ENCODE measurements at regions not wholly inside any gene's neighbourhood (a gene's known extent, or its start where the extent isn't known, plus 50 kb on each side); places are given as distances from the start of the nearest gene placed in this dataset.

- Histone ChIP-seq H3K4me3 (no peak overlapping the region), H3K9me3 (ENCODE audit: low read depth) (no peaks in the 10 kb centered on the region), H3K27me3 (no peaks in the 10 kb centered on the region), H3K4me1 (ENCODE audit: low read depth) (peaks cover 8% of the 10 kb centered on the region), H3K27ac (no peak overlapping the region), H3K36me3 (no peaks in the 10 kb centered on the region)
- TF ChIP-seq, protein P1, sequence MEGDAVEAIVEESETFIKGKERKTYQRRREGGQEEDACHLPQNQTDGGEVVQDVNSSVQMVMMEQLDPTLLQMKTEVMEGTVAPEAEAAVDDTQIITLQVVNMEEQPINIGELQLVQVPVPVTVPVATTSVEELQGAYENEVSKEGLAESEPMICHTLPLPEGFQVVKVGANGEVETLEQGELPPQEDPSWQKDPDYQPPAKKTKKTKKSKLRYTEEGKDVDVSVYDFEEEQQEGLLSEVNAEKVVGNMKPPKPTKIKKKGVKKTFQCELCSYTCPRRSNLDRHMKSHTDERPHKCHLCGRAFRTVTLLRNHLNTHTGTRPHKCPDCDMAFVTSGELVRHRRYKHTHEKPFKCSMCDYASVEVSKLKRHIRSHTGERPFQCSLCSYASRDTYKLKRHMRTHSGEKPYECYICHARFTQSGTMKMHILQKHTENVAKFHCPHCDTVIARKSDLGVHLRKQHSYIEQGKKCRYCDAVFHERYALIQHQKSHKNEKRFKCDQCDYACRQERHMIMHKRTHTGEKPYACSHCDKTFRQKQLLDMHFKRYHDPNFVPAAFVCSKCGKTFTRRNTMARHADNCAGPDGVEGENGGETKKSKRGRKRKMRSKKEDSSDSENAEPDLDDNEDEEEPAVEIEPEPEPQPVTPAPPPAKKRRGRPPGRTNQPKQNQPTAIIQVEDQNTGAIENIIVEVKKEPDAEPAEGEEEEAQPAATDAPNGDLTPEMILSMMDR (IDR thresholded peaks at IDR 0.05; ENCODE audit: low read depth, low read length): no peak
- DNase-seq (ENCODE audit: low read depth in 1 of 2, low spot score in 1 of 2): peak in 1 of 2 donors; percentile 82
Observed at GRCh38 chr10:105398202-105398601, 757.1 kb downstream of the SORCS3 start.

DNA sequence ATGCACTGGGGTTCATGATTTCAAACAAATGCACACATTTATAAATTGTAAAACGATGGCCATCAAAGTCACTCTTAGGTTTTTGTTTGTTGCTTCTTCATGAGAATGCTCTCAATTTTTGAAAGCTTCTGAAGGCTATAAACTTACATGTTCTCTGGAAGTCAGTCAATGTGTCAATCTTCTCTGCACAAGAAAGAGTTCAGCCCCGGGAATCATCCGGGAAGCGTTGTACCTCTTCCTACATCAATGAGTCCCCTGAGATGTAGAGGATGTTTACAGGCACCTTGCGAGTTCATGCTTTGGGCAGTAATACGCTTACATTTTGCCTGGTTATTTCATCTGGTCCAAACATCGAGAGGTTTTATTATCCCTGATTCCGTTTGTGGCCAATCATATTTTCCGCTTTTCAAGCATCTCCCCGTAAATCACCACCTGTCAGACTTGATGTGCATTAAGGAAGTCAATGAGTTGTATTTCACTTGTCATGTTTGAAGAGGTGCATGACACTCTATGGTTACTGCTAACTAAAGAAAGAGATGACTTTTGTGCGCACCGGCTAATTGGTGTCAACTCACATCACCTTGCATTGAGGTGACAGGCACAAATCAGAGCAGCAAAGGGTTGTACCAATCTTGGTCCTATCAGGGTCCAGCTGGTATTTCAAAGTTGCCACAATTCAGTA is 750.7 kb downstream of the SORCS3 start:
- Histone ChIP-seq H3K27ac (no peak overlapping the region), H3K27me3 (no peaks in the 10 kb centered on the region), H3K4me3 (no peak overlapping the region), H3K36me3 (no peaks in the 10 kb centered on the region), H3K9me3 (ENCODE audit: low read depth) (no peaks in the 10 kb centered on the region), H3K4me1 (ENCODE audit: low read depth) (peaks cover 4% of the 10 kb centered on the region)
- DNase-seq (ENCODE audit: low read depth in 1 of 2, low spot score in 1 of 2): no peak
- TF ChIP-seq, protein P1 (IDR thresholded peaks at IDR 0.05; ENCODE audit: low read depth, low read length): no peak

DNA sequence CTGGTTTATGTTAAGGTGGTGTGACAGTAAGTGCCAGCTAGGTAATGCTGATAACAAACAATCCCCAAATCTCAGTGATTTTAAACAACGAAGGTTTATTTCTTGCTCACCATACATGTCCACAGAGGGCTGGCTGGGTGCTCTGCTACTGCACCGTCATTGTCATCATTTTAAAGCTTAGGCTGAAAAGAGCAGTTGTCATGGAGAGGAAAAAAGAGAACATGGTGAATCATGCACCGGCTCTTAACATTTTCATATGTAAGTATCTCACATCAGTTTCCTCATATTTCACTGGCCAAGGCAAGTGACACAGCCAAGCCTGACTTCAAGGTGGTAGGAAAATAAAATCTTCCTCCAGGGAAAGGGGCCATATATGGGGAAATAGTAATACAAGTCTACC is 746.9 kb downstream of the SORCS3 start:
- TF ChIP-seq, protein P1 (IDR thresholded peaks at IDR 0.05; ENCODE audit: low read depth, low read length): no peak
- no peak for DNase-seq (ENCODE audit: low read depth in 1 of 2, low spot score in 1 of 2)
- Histone ChIP-seq H3K4me3 (no peak overlapping the region), H3K27me3 (no peaks in the 10 kb centered on the region), H3K9me3 (ENCODE audit: low read depth) (no peaks in the 10 kb centered on the region), H3K36me3 (no peaks in the 10 kb centered on the region), H3K4me1 (ENCODE audit: low read depth) (peaks cover 4% of the 10 kb centered on the region), H3K27ac (no peak overlapping the region)

DNA sequence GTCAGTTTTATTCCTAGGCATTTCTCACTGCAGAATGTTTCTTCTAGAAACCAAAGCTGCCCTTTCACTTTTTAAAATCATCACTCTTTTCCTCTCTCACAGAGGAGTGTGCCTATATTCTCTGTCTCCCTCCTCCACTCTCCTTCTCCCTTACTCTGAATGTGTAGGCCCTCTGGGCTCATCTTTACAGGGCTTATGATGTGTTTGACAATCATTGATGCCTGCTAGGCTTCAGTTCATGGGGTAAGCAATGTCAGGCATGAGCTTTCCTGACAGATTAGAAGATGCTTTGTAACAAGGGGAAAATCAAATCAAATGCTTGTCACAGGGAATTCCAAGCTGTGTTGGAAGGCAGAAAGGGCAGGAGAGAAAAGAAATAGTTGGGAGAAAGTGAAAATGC is 742.9 kb downstream of the SORCS3 start:
- DNase-seq (ENCODE audit: low read depth in 1 of 2, low spot score in 1 of 2): no peak
- TF ChIP-seq, protein P1 (IDR thresholded peaks at IDR 0.05; ENCODE audit: low read depth, low read length): no peak
- no peak overlapping the region for H3K27ac ChIP-seq
- H3K27me3 ChIP-seq: no peaks in the 10 kb centered on the region
- no peaks in the 10 kb centered on the region for H3K36me3 ChIP-seq
- H3K9me3 ChIP-seq (ENCODE audit: low read depth): no peaks in the 10 kb centered on the region
- peaks cover 3% of the 10 kb centered on the region for H3K4me1 ChIP-seq (ENCODE audit: low read depth)
- no peak overlapping the region for H3K4me3 ChIP-seq

DNA sequence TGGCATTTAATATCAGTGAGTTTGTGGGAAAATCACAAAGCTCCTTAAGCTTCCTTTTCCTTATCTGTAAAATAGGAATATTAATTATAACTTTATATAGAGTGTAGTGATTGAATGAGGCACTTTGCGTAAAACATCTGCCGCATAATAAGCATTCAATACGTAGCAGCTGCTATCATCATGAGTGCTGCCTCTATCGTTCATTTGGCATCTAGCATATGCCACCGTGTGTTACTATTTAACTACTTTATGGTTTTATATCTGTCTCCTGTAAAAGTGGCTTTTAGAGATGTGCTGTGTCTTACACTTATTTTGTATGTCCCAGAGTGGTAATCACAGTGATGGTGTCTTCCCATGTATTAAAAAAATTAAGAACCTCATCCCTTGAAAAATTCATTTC is 729.6 kb downstream of the SORCS3 start:
- DNase-seq (ENCODE audit: low read depth in 1 of 2, low spot score in 1 of 2): no peak
- H3K27me3 ChIP-seq: no peaks in the 10 kb centered on the region
- H3K27ac ChIP-seq: no peak overlapping the region
- H3K36me3 ChIP-seq: no peaks in the 10 kb centered on the region
- H3K4me3 ChIP-seq: no peak overlapping the region
- no peaks in the 10 kb centered on the region for H3K4me1 ChIP-seq (ENCODE audit: low read depth)
- no peaks in the 10 kb centered on the region for H3K9me3 ChIP-seq (ENCODE audit: low read depth)
- TF ChIP-seq, protein P1 (IDR thresholded peaks at IDR 0.05; ENCODE audit: low read depth, low read length): no peak
